ENCODE measurements at regions not wholly inside any gene's neighbourhood (a gene's known extent, or its start where the extent isn't known, plus 50 kb on each side); places are given as distances from the start of the nearest gene placed in this dataset.

GRCh38 chr5:56455417-56455816 lies 222.3 kb upstream of the ANKRD55 start:
- H3K4me2 ChIP-seq (ENCODE audit: insufficient read depth, low read length), result no peak overlapping the region
- H3K4me1 ChIP-seq (replicated peaks in 1 of 2; ENCODE audit: control insufficient read depth in 2 of 2, insufficient read depth in 2 of 2, low read length in 2 of 2), result peaks cover 0 to 11% of the 10 kb centered on the region in 2 experiments; a peak in 3 of 5 replicates
- no peak overlapping the region for H3K9ac ChIP-seq (ENCODE audit: insufficient read depth in 1 of 2, low read depth in 2 of 2, low read length in 2 of 2)
- WGBS (ENCODE audit: insufficient coverage, low coverage, missing lambda C conversion rate), result 18% methylated on average over 3 of the region's 4 CpGs
- no peaks in the 10 kb centered on the region for H3K9me1 ChIP-seq (ENCODE audit: control insufficient read depth, insufficient read depth, low read length)
- ATAC-seq, result no peak
- no peak for DNase-seq (ENCODE audit: extremely low read depth in 1 of 4, low spot score in 3 of 4)
- FAIRE-seq, result no peak
- no peaks in the 10 kb centered on the region for H3K9me3 ChIP-seq (replicated peaks; ENCODE audit: control insufficient read depth, insufficient read depth, low read depth, low read length)
- CTCF ChIA-PET (ENCODE audit: low intra/inter-chr PET ratio), result no interaction called here
- H3K27me3 ChIP-seq (ENCODE audit: control insufficient read depth in 2 of 2, insufficient read depth in 2 of 2, low read length in 2 of 2), result peaks cover 0 to 17% of the 10 kb centered on the region in 2 experiments; a peak in 4 of 5 replicates
- in situ Hi-C loops (cut with MboI), result no loop called here
- H3K4me3 ChIP-seq, result no peak overlapping the region
- intact Hi-C loops (cut with micrococcal nuclease), result loop anchor here (10.0 kb wide), 1 partner anchor 141 kb away; no protein-coding TSS in a partner anchor
- H2AFZ ChIP-seq (ENCODE audit: low read depth, low read length), result no peak overlapping the region
- H3K36me3 ChIP-seq (ENCODE audit: control insufficient read depth, insufficient read depth, low read length), result no peaks in the 10 kb centered on the region
- POLR2A ChIA-PET, result no interaction called here
- H3K79me2 ChIP-seq (ENCODE audit: control insufficient read depth, insufficient read depth, low read length), result no peaks in the 10 kb centered on the region
- H4K20me1 ChIP-seq (replicated peaks; ENCODE audit: control insufficient read depth, insufficient read depth, low read length), result no peaks in the 10 kb centered on the region; the same call in 1 of the 2 replicates
- no peak overlapping the region for H3K27ac ChIP-seq (ENCODE audit: extremely low read depth, low read depth, low read length)
- BruUV-seq (replicated peaks), result no TSS peak
- TF ChIP-seq GMEB1 (CRISPR knock-in tag; IDR thresholded peaks at IDR 0.05) (no peak), GATAD2B (IDR thresholded peaks at IDR 0.05; ENCODE audit: borderline replicate concordance) (no peak), KHSRP (IDR thresholded peaks at IDR 0.05) (no peak), MEF2A (IDR thresholded peaks at IDR 0.05; ENCODE audit: control insufficient read depth, low read depth, low read length) (no peak), ARID4B (CRISPR knock-in tag; IDR thresholded peaks at IDR 0.05) (no peak), EP400 (IDR thresholded peaks at IDR 0.05) (no peak), IRF1 (CRISPR knock-in tag; IDR thresholded peaks at IDR 0.05; ENCODE audit: borderline replicate concordance) (no peak), NCOA2 (IDR thresholded peaks at IDR 0.05; ENCODE audit: partially characterized antibody in 2 of 2) (no peak), SMARCA5 (IDR thresholded peaks at IDR 0.05) (no peak)

All from K562 (cell line).